ENCODE measurements at regions not wholly inside any gene's neighbourhood (a gene's known extent, or its start where the extent isn't known, plus 50 kb on each side); places are given as distances from the start of the nearest gene placed in this dataset.

DNA sequence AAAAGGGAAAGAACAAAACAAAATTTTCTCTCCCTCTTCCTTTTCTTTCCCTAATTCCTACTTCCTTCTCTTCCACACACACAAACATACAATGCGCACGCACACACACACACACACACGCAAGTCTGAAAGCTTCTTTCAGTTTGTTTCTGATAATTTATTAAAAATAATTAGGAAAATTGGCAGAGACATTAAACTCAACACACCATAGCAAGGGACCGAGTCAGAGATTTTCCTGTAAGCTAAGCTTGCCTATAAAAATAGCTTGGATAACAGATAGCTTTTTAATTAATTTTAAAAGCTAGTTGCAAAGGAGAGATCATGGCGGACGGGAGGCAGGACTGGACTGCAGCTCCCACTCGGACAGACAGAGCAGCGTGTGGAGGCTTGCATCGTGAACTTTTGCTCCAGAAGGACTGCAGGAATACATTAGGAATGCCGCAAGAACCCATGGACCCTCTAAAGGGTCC, 92.6 kb upstream of the MAPK10 start:
- TF ChIP-seq, protein P1, sequence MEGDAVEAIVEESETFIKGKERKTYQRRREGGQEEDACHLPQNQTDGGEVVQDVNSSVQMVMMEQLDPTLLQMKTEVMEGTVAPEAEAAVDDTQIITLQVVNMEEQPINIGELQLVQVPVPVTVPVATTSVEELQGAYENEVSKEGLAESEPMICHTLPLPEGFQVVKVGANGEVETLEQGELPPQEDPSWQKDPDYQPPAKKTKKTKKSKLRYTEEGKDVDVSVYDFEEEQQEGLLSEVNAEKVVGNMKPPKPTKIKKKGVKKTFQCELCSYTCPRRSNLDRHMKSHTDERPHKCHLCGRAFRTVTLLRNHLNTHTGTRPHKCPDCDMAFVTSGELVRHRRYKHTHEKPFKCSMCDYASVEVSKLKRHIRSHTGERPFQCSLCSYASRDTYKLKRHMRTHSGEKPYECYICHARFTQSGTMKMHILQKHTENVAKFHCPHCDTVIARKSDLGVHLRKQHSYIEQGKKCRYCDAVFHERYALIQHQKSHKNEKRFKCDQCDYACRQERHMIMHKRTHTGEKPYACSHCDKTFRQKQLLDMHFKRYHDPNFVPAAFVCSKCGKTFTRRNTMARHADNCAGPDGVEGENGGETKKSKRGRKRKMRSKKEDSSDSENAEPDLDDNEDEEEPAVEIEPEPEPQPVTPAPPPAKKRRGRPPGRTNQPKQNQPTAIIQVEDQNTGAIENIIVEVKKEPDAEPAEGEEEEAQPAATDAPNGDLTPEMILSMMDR (IDR thresholded peaks at IDR 0.05): no peak

DNA sequence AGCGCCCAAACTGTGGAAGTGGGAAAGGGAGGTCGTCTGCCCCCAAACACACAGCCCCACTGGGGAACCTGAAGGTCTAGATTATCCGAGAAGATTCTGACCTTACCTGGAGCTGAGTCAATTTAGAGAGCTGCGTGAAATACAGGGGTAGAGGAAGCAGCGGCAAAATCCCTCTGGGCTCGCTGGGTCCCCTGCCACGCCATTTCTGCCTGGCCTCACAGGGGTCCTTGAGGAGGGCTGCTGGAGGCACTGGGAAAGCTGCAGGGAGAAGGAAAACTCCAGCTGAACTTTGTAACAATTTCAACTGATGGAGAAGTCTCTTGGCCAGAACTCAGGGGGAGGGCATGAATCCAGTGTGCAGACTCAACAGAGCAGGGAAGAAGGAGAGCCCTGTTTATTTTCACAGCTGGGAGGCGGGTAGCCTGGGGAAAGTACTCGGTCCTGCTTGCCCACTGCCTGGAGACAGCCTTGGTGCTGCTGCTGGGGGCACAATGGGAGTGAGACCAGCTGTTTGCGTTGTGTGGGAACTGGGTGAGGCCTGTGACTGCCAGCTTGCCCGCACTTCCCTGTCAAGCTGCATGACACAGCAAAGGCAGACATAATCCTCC, 93.2 kb upstream of the MAPK10 start:
- TF ChIP-seq, protein P1 (IDR thresholded peaks at IDR 0.05): no peak

DNA sequence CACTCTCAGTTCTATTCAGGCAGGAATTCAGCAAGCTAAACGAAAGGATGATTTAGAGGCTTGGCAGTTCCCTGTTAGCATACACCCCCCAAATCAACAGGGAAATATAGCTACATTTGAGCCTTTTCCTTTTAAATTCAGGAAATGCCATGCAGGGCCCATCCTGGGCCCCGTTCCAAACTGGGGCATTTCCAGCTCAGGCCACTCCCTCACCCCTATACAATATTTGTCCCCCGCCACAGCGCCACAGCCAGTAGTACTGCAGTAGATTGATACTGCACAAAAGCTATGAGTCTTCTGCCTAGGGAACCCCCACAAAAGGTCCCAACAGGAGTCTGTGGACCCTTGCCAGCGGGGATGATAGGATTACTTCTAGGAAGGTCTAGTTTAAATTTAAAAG, 102.0 kb upstream of the MAPK10 start:
- TF ChIP-seq, protein P1 (IDR thresholded peaks at IDR 0.05): no peak

DNA sequence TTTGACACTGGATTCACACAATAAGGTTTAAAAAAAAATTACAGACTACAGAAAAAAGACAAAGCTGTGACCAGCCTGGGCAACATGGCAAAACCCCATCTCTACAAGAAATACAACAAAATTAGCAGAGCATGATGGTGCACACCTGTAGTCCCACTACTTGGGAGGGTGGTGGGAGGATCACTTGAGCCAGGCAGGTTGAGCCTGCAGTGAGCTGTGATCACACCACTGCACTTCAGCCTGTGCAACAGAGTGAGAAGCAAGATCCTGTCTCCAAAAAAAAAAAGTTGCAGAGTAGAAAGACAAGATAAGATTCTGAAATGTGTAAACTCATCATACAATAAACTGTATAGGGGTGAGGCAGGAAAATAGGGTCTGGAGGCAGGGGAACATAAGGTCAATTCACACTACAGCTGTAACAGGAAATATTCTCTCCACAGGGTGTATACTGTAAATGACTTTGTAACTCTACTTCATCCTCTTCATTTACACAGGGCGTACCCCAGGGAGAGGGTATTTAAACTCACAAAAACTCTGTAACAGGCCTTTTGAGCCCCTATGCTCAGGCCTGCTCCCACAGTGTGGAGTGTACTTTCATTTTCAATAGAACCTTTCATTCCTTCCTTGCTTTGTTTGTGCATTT, 112.6 kb upstream of the MAPK10 start:
- TF ChIP-seq, protein P1 (IDR thresholded peaks at IDR 0.05): no peak

DNA sequence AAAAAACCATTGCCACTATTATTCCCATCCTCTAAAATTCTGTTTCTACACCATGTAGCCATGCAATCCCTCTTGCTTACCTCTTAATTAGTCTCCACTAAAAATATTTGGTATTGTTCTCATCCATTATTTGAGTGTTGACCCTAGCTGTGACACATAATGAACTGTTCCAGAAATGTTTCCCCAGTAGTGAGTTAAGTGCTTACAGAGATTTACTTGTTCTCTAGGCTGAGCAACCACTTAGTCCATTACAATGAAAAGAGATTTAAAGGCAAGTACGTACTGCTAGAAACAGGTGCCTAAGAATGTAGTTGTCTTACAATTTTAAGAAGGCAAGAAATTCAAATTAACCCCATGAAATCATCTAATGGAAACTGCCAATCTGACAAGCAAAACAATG, 112.7 kb upstream of the PTPN13 start:
- TF ChIP-seq, protein P1 (IDR thresholded peaks at IDR 0.05): no peak

DNA sequence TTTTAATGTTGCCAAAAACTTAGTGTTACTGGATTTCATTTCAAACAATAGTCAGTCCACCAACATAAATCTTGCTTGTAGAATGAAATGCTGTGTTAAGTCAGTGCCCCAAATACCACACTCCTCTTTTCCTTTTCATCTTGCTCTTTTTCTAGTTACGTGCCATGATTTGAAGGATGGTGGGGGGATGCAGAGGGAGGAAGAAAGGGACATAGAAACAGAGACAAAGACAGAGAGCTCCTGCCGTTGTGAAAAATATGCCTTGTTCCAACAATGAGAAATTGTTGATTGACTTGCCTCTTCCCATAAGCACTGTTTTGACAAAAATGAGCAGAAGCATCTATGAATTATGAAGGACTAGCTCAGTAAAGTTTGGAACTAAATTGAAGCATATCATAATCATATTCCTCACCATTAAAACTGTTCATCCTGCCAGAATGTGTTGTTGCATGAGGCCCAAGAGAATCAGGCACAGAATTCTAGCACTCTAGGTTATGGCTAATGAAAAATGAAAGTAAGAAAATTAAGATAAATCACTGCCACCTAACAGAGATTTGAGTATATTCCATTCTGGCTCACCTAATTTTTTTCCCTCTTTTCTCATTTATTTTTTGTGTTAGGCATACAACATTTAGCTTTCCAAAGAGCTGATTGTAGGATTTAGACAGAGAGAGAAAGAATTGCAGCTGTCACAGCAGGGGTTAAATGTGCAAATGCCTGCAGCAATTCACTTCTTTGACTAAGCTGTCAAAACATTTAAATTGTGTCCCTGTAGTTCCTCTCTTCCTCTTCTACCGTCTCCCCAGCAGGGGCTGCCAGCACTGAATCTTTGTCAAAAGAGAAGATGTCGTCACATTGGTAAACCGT, 111.6 kb upstream of the PTPN13 start:
- TF ChIP-seq, protein P1 (IDR thresholded peaks at IDR 0.05): no peak; the same call in 1 of the 2 replicates

DNA sequence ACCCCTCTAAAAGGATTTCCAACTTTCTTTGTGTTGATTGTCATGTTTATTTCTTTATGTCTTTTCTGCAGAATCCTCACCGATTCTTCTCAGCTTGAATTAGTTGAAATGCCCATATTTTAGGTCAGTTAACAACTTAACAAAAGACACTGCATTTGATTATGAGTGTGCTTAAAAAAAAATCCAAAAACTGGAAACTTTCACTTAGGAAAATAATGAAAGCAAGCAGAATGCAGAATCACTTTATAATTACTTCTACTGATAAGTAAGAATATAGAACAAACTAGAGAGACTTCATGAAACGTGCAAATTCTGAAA, 111.0 kb upstream of the PTPN13 start:
- TF ChIP-seq, protein P1 (IDR thresholded peaks at IDR 0.05): no peak

All from LNCAP (cell line).